ENCODE measurements at regions not wholly inside any gene's neighbourhood (a gene's known extent, or its start where the extent isn't known, plus 50 kb on each side); places are given as distances from the start of the nearest gene placed in this dataset.

DNA sequence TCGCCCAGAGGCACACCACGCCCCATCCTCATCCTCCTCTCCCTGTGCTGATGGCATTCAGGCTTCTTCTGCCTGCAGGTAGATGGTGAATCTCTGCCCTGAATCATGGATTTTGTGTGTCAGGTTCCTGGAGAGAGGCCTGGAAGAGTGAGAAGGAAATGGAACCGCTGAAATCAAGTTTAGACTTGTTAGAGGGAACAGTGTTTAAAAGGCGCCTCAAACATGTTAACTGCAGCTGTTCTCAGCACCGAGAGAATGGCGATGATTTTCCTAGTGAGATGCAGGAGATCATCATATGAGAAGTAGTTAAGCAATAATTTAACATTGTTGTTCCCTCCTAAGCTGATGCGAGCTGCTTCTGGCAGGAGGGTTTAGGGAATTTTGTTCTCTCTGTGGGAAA is 744.4 kb upstream of the EEF2KMT start:
- peaks cover 5% of the 10 kb centered on the region for H3K9me3 Mint-ChIP-seq
- H3K4me1 Mint-ChIP-seq, result no peaks in the 10 kb centered on the region
- H3K4me3 Mint-ChIP-seq, result no peak overlapping the region
- no peaks in the 10 kb centered on the region for H3K27me3 Mint-ChIP-seq
- no peak overlapping the region for H3K27ac Mint-ChIP-seq
- H3K36me3 Mint-ChIP-seq (ENCODE audit: low read depth), result no peaks in the 10 kb centered on the region
- no peak for ATAC-seq (replicated peaks)

DNA sequence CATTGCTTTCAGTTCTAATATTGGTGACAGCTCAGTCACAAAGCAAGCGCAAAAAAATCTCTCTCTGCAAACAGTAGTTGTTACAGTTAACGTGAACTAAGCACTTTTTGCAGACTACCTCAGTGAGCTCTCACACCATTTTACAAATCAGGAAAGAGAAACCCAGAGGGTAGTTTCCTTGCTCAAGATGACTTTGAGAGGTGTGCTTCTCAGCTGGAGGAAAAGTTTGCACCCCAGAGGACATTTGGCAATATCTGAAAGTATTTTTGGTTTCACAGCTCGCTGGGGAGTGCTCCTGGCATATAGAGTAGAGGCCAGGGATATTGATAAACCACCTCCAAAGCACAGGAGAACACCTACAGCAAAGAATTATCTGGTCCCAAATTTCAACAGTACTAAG is 741.1 kb upstream of the EEF2KMT start:
- Mint-ChIP-seq H3K4me3 (no peak overlapping the region), H3K36me3 (ENCODE audit: low read depth) (no peaks in the 10 kb centered on the region), H3K27me3 (no peaks in the 10 kb centered on the region), H3K4me1 (no peaks in the 10 kb centered on the region), H3K27ac (no peak overlapping the region), H3K9me3 (peaks cover 13% of the 10 kb centered on the region)
- ATAC-seq (replicated peaks), result no peak

GRCh38 chr16:5838071-5838470 is 740.5 kb upstream of the EEF2KMT start:
- Mint-ChIP-seq H3K36me3 (ENCODE audit: low read depth) (no peaks in the 10 kb centered on the region), H3K4me3 (no peak overlapping the region), H3K9me3 (peaks cover 13% of the 10 kb centered on the region), H3K27me3 (no peaks in the 10 kb centered on the region), H3K27ac (no peak overlapping the region), H3K4me1 (no peaks in the 10 kb centered on the region)
- no peak for ATAC-seq (replicated peaks)

DNA sequence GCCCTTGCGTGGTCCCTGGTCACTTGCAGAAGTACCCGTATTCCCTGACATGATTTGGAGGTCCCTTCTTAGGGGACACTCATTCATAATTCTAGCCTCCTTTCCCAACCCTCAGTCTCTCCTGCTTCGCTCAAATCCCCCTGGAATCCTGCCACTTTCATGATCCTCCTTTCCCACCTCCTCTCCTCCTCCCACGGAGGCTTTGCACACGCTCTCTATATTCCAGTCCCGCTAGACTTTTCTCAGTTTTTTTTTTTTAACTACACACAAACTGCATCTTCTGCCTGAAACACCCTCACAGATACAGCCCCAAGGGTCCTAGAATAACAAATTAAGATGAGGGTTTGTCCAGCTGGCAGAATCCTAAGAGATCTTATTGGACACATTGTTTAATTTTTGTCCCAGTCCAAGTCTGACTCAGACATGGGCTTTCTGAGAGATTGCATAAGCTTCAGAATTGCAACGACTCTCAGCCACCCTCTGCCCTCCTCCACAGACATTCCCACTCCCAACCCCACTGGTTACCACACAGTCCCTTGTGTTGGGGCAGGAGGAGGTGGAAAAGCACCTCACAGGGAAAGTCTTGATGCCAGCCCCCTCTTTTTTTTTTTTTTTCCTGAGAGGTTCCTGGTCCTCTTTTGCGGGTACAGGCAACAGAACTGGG is 739.5 kb upstream of the EEF2KMT start:
- H3K36me3 Mint-ChIP-seq (ENCODE audit: low read depth), result no peaks in the 10 kb centered on the region
- H3K4me1 Mint-ChIP-seq, result no peaks in the 10 kb centered on the region
- no peak overlapping the region for H3K27ac Mint-ChIP-seq
- no peaks in the 10 kb centered on the region for H3K27me3 Mint-ChIP-seq
- ATAC-seq (replicated peaks), result no peak
- no peak overlapping the region for H3K4me3 Mint-ChIP-seq
- H3K9me3 Mint-ChIP-seq, result peaks cover 13% of the 10 kb centered on the region

DNA sequence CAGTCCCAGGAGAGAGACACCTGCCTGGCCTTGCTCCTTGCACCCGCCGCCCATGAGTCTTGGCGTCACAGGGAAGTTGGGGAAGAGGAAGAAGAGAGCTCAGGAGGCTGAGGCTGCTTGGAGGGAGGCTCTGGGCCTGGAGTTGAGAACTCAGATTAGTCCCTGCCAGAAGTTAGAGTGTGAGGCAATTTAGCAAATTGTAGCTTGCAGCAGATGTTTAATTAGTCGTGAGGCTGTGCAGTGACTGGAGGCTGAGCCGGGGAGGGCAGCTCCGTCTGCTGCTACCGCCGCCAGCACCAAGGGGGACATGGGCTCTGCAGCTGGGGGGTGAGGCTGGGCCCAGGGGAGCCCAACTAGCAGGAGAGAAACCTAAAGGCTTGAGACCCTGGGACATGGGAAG is 738.3 kb upstream of the EEF2KMT start:
- Mint-ChIP-seq H3K9me3 (peaks cover 14% of the 10 kb centered on the region), H3K4me1 (no peaks in the 10 kb centered on the region), H3K36me3 (ENCODE audit: low read depth) (no peaks in the 10 kb centered on the region), H3K4me3 (no peak overlapping the region), H3K27ac (no peak overlapping the region), H3K27me3 (no peaks in the 10 kb centered on the region)
- ATAC-seq (replicated peaks), result no peak

DNA sequence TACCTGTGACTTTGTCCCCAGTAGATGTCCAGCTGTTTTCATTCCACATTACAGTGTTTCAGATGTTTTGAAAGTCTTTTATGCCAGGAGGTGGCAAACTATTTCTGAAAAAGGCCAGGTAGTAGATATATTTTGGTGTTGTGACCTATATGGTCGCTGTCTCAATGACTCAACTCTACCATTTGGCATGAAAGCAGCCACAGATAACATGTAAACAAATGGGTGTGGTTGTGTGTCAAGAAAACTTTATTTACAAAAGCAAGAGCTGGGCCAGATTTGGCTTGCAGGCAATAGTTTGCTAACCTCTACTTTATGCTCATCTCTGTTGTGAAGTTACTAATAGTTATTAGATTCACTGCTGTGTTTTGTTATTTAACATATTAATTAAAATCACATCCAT is 728.7 kb upstream of the EEF2KMT start:
- Mint-ChIP-seq H3K4me3 (no peak overlapping the region), H3K36me3 (ENCODE audit: low read depth) (no peaks in the 10 kb centered on the region), H3K27me3 (no peaks in the 10 kb centered on the region), H3K4me1 (no peaks in the 10 kb centered on the region), H3K9me3 (peaks cover 8% of the 10 kb centered on the region), H3K27ac (no peak overlapping the region)
- no peak for ATAC-seq (replicated peaks)

DNA sequence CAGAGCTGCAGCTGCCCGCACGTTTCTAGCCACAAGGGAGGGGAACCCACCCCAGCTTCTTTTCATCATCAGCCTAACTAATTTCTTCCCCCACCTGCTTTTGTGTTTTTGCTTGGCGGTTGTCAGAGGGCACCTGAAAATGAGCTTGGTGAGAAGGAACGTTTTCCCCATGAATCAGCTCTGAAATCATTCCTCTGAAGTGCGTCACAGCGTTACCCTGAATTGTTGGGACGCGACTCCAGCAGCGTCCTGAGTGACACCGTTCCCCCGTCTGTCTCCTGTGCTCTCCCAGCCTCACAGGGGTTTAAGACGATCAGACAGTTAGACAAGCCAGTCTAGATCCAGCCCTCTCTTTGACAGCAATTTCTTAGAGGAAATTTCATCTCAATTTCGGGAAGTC is 722.9 kb upstream of the EEF2KMT start:
- Mint-ChIP-seq H3K4me1 (no peaks in the 10 kb centered on the region), H3K27ac (no peak overlapping the region), H3K36me3 (ENCODE audit: low read depth) (no peaks in the 10 kb centered on the region), H3K9me3 (no peaks in the 10 kb centered on the region), H3K27me3 (no peaks in the 10 kb centered on the region), H3K4me3 (no peak overlapping the region)
- ATAC-seq (replicated peaks), result no peak

- Mint-ChIP-seq H3K9me3 (peaks cover 5% of the 10 kb centered on the region), H3K4me1 (no peaks in the 10 kb centered on the region)
Measured at GRCh38 chr16:5815570-5816237, 718.1 kb upstream of the EEF2KMT start.

GRCh38 chr16:5801396-5801795 is 703.8 kb upstream of the EEF2KMT start:
- no peak for ATAC-seq (replicated peaks)
- Mint-ChIP-seq H3K4me3 (no peak overlapping the region), H3K27me3 (peaks cover 4% of the 10 kb centered on the region), H3K9me3 (peaks cover 11% of the 10 kb centered on the region), H3K36me3 (ENCODE audit: low read depth) (no peaks in the 10 kb centered on the region), H3K4me1 (no peaks in the 10 kb centered on the region), H3K27ac (no peak overlapping the region)

More at GRCh38 chr16:5815570-5816237, 718.1 kb upstream of the EEF2KMT start:
- Mint-ChIP-seq H3K27ac (no peak overlapping the region), H3K27me3 (no peaks in the 10 kb centered on the region), H3K36me3 (ENCODE audit: low read depth) (no peaks in the 10 kb centered on the region), H3K4me3 (no peak overlapping the region)
- ATAC-seq (replicated peaks), result no peak

- Mint-ChIP-seq H3K27me3 (no peaks in the 10 kb centered on the region), H3K4me3 (no peak overlapping the region), H3K36me3 (ENCODE audit: low read depth) (no peaks in the 10 kb centered on the region), H3K27ac (no peak overlapping the region), H3K4me1 (no peaks in the 10 kb centered on the region), H3K9me3 (peaks cover 13% of the 10 kb centered on the region)
- ATAC-seq (replicated peaks), result no peak
Measured at GRCh38 chr16:5793556-5793955, 696.0 kb upstream of the EEF2KMT start.

DNA sequence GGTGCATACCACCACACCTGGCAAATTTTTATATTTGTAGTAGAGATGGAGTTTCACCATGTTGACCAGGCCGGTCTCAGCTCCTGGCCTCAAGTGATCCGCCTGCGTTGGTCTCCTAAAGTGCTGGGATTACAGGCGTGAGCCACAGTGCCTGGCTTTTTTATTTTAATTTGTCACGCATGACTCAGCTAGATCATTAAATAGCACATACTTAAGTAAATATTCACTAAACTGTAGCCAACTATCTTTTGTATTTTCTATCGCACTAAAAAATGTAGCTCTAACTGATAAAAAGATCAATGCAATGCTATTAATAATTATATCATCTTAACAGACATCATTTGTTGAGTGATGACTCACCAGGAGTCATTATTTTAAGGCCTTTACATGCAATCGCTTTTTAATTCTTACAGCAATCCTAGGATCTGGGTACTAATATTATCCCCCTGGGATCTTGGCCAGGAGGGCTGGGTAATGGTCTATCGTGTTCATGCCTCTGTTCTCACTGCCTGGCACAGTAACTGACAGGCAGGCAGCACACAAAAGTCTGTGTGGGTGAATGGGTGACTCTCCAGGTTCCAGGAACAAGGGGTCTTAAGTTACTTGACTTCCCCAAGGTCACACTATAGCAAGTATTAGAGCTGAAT is 693.5 kb upstream of the EEF2KMT start:
- no peak overlapping the region for H3K27ac Mint-ChIP-seq
- no peaks in the 10 kb centered on the region for H3K36me3 Mint-ChIP-seq (ENCODE audit: low read depth)
- no peak overlapping the region for H3K4me3 Mint-ChIP-seq
- H3K4me1 Mint-ChIP-seq, result no peaks in the 10 kb centered on the region
- no peaks in the 10 kb centered on the region for H3K27me3 Mint-ChIP-seq
- peaks cover 19% of the 10 kb centered on the region for H3K9me3 Mint-ChIP-seq
- no peak for ATAC-seq (replicated peaks)

GRCh38 chr16:5790512-5790911 is 692.9 kb upstream of the EEF2KMT start:
- no peaks in the 10 kb centered on the region for H3K27me3 Mint-ChIP-seq
- no peaks in the 10 kb centered on the region for H3K36me3 Mint-ChIP-seq (ENCODE audit: low read depth)
- H3K4me3 Mint-ChIP-seq, result no peak overlapping the region
- peaks cover 21% of the 10 kb centered on the region for H3K9me3 Mint-ChIP-seq
- no peak for ATAC-seq (replicated peaks)
- no peaks in the 10 kb centered on the region for H3K4me1 Mint-ChIP-seq
- no peak overlapping the region for H3K27ac Mint-ChIP-seq

DNA sequence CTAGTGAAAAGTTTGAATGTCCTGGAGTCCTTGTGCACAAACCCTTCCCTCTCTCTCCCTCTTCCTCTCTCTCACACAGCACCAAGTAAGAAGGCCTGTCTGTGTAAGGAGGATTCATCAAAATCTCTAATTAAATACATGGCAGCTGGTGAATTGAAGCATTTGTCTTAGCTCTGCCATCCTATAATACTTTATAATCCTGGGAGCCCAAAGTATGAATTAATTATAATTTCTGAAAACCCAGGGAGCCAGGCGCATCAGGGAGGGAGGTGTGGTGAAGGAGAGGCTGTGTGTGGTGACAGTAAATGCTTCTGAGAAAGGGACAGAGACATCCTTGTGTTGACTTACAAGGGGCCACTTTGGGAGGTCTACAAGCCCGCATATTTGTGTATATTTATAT is 691.4 kb upstream of the EEF2KMT start:
- H3K36me3 Mint-ChIP-seq (ENCODE audit: low read depth), result no peaks in the 10 kb centered on the region
- no peaks in the 10 kb centered on the region for H3K27me3 Mint-ChIP-seq
- no peak for ATAC-seq (replicated peaks)
- no peak overlapping the region for H3K4me3 Mint-ChIP-seq
- no peak overlapping the region for H3K27ac Mint-ChIP-seq
- peaks cover 13% of the 10 kb centered on the region for H3K9me3 Mint-ChIP-seq
- no peaks in the 10 kb centered on the region for H3K4me1 Mint-ChIP-seq

DNA sequence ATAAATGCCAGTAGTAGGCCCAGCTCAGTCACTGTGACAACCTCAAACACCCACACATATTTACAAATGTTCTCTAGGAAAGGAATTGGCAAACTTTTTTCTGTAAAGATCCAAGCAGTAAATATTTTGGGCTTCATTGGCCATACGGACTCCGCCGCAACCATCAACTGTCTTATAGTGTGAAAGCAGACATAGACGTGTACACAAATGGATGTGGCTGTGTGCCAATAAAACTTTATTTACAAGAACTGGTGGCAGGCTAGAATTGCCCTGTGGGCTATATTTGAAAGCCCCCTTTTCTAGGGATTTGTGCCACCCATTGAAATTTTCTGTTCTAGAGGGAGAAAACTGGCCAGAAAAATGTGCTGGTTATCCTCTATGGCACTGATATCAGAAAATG is 683.8 kb upstream of the EEF2KMT start:
- no peak for ATAC-seq (replicated peaks)
- H3K4me3 Mint-ChIP-seq, result no peak overlapping the region
- peaks cover 15% of the 10 kb centered on the region for H3K9me3 Mint-ChIP-seq
- H3K36me3 Mint-ChIP-seq (ENCODE audit: low read depth), result no peaks in the 10 kb centered on the region
- no peak overlapping the region for H3K27ac Mint-ChIP-seq
- no peaks in the 10 kb centered on the region for H3K4me1 Mint-ChIP-seq
- H3K27me3 Mint-ChIP-seq, result no peaks in the 10 kb centered on the region

DNA sequence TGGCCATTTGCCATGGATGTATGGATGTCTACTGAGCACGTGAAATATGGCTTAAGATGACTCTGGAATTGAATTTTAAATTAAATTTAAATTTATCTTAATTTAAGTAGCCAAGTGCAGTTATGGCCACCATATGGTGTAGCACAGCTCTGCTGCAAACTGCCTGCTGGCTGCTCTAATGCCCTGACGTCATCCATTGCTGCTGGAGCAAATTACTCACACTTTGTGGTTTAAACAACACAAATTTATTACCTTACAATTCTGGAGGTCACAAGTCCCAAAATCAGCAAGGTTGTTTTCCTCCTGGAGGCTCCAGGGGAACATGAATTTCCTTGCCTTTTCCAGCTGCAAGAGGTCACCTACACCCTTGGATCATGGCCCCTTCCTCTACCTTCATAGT is 679.3 kb upstream of the EEF2KMT start:
- Mint-ChIP-seq H3K36me3 (ENCODE audit: low read depth) (no peaks in the 10 kb centered on the region), H3K9me3 (no peaks in the 10 kb centered on the region), H3K27me3 (no peaks in the 10 kb centered on the region), H3K4me3 (no peak overlapping the region), H3K4me1 (no peaks in the 10 kb centered on the region), H3K27ac (no peak overlapping the region)
- no peak for ATAC-seq (replicated peaks)
